ENCODE measurements at regions not wholly inside any gene's neighbourhood (a gene's known extent, or its start where the extent isn't known, plus 50 kb on each side); places are given as distances from the start of the nearest gene placed in this dataset.
A peak's percentile ranks its signal among the peaks of the same experiment; 100 is the strongest.

DNA sequence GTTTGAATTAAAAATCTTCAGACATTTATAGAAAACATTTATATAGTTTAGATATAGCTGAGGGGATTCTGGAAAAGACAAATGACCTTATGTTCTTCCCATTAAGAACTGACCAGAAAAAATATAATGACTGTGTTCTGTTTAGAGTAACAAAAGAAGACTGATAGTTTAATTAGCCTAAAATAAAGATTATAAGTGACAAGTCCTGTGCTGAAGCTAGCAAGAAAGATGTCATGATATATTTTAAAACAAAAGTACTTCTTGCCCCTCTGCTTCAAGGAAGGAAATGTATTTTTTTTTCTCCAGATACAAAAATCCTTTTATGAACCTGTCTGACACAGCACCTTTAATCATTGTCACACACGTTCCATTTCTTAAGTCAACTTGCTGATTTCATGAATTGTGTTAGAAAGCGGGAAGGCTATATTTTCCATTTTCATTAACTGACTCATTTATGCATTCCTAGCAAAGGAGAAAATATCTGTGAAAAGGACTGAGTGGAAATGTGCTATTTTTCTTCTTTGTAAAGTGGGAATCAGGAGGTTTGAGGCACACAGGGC is 690.7 kb upstream of the GOT2 start:
- Histone ChIP-seq H3K36me3 (ENCODE audit: insufficient read depth, low read length) (no peaks in the 10 kb centered on the region), H3K4me3 (ENCODE audit: insufficient read depth, low read length) (no peak overlapping the region), H3K27ac (ENCODE audit: low read depth, low read length) (no peak overlapping the region), H3K27me3 (ENCODE audit: insufficient read depth, low read length) (no peaks in the 10 kb centered on the region), H2AFZ (ENCODE audit: low read length) (no peak overlapping the region), H3K9me3 (ENCODE audit: low read depth, low read length) (no peaks in the 10 kb centered on the region), H3K79me2 (ENCODE audit: insufficient read depth, low read length) (no peaks in the 10 kb centered on the region), H3K4me1 (ENCODE audit: insufficient read depth, low read length) (no peaks in the 10 kb centered on the region), H3K4me2 (ENCODE audit: insufficient read depth, low read length) (no peak overlapping the region), H4K20me1 (ENCODE audit: insufficient read depth, low read length) (no peaks in the 10 kb centered on the region)
- TF ChIP-seq, protein P1, sequence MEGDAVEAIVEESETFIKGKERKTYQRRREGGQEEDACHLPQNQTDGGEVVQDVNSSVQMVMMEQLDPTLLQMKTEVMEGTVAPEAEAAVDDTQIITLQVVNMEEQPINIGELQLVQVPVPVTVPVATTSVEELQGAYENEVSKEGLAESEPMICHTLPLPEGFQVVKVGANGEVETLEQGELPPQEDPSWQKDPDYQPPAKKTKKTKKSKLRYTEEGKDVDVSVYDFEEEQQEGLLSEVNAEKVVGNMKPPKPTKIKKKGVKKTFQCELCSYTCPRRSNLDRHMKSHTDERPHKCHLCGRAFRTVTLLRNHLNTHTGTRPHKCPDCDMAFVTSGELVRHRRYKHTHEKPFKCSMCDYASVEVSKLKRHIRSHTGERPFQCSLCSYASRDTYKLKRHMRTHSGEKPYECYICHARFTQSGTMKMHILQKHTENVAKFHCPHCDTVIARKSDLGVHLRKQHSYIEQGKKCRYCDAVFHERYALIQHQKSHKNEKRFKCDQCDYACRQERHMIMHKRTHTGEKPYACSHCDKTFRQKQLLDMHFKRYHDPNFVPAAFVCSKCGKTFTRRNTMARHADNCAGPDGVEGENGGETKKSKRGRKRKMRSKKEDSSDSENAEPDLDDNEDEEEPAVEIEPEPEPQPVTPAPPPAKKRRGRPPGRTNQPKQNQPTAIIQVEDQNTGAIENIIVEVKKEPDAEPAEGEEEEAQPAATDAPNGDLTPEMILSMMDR (IDR thresholded peaks at IDR 0.05; ENCODE audit: extremely low read depth, low read depth, low read length): no peak
- DNase-seq (ENCODE audit: insufficient read length, low spot score, missing footprints): no peak

DNA sequence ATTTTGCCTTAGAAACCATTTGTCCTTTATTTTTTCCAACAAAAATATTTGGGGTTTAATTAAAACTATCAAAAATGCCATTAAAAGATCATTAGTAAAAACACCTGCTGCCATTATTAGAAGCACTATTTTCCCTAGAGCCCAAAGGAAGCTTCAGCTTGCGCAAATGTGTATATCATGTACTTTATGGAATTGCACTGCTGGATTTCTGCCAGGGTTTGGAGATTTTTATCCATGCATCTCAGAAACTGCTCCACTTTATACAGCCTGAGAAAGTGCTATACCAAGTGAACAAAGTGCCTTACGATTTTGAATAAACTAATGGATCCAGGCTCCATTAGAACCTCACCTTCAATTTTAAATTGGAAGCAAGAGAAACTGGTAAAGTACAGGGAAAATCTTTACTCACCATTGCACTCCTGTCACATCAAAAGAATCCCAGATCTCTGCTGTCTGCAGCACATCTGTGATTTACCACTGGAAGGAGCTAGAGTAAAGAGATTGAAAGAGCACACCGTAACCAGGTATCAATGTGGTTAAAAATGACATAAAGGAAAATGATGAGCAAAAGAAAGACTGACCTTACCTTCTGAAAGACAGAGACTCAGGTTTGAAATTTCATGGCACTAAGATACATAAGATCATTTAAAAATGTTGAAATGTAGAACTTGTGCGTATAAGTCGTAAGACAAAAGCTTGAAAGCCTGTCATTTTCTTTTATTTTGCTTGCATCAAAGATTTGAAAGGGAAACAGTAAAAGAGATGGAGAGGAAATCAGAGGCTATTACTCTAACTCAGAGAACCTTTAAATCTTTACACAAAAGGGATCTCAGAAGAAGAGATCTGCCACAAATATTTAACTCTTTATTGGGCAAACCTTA is 678.1 kb upstream of the GOT2 start:
- Histone ChIP-seq H2AFZ (ENCODE audit: low read length) (peak overlapping the region; percentile 27), H3K9me3 (ENCODE audit: low read depth, low read length) (no peaks in the 10 kb centered on the region), H3K4me3 (ENCODE audit: insufficient read depth, low read length) (peak overlapping the region; percentile 20), H3K79me2 (ENCODE audit: insufficient read depth, low read length) (no peaks in the 10 kb centered on the region), H3K36me3 (ENCODE audit: insufficient read depth, low read length) (no peaks in the 10 kb centered on the region), H3K4me1 (ENCODE audit: insufficient read depth, low read length) (no peaks in the 10 kb centered on the region), H3K4me2 (ENCODE audit: insufficient read depth, low read length) (peak overlapping the region; percentile 48), H3K27ac (ENCODE audit: low read depth, low read length) (no peak overlapping the region), H3K27me3 (ENCODE audit: insufficient read depth, low read length) (no peaks in the 10 kb centered on the region), H4K20me1 (ENCODE audit: insufficient read depth, low read length) (no peaks in the 10 kb centered on the region)
- no peak for DNase-seq (ENCODE audit: insufficient read length, low spot score, missing footprints)
- TF ChIP-seq, protein P1 (IDR thresholded peaks at IDR 0.05; ENCODE audit: extremely low read depth, low read depth, low read length): peak; percentile 63

DNA sequence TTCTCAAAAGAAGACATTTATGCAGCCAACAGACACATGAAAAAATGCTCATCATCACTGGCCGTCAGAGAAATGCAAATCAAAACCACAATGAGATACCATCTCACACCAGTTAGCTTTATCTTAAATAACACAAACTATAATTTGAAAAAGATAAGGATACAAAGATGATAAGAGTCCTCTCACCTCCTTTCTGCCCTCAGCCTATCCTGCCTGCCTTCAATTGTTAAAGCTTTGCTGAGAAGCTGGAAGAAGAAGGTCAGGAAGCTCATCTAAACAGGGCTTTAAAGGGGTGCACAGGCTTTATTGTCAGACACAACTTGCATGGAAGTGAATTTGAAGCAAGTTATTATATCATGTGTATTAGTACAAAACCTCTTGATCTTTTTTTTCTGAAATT is 676.3 kb upstream of the GOT2 start:
- DNase-seq (ENCODE audit: insufficient read length, low spot score, missing footprints): no peak
- no peaks in the 10 kb centered on the region for H4K20me1 ChIP-seq (ENCODE audit: insufficient read depth, low read length)
- no peaks in the 10 kb centered on the region for H3K9me3 ChIP-seq (ENCODE audit: low read depth, low read length)
- H3K36me3 ChIP-seq (ENCODE audit: insufficient read depth, low read length): no peaks in the 10 kb centered on the region
- TF ChIP-seq, protein P1 (IDR thresholded peaks at IDR 0.05; ENCODE audit: extremely low read depth, low read depth, low read length): no peak
- no peaks in the 10 kb centered on the region for H3K4me1 ChIP-seq (ENCODE audit: insufficient read depth, low read length)
- no peaks in the 10 kb centered on the region for H3K27me3 ChIP-seq (ENCODE audit: insufficient read depth, low read length)
- H3K27ac ChIP-seq (ENCODE audit: low read depth, low read length): no peak overlapping the region
- H3K79me2 ChIP-seq (ENCODE audit: insufficient read depth, low read length): no peaks in the 10 kb centered on the region
- H3K4me2 ChIP-seq (ENCODE audit: insufficient read depth, low read length): no peak overlapping the region
- no peak overlapping the region for H3K4me3 ChIP-seq (ENCODE audit: insufficient read depth, low read length)
- no peak overlapping the region for H2AFZ ChIP-seq (ENCODE audit: low read length)

DNA sequence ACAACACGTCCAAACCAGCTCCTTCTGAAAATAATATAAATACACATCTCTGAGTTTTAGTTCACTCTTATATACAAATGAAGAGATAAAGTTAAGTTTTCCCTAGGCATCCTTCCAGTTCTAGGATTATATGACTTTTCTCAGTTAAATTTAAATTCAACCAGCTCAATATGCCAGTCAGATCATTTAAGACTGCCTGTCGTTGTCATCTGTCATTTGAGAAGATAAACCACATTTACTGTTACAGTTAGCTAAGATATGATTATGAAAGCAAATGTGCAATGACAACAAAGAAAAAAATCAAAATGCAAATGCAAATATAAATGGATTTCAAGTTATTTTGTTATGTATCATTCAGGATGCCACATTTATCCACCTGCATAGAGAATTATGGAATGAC is 671.7 kb upstream of the GOT2 start:
- no peak for DNase-seq (ENCODE audit: insufficient read length, low spot score, missing footprints)

More for the DNA sequence above, 671.7 kb upstream of the GOT2 start:
- TF ChIP-seq, protein P1 (IDR thresholded peaks at IDR 0.05; ENCODE audit: extremely low read depth, low read depth, low read length): no peak
- no peaks in the 10 kb centered on the region for H3K4me1 ChIP-seq (ENCODE audit: insufficient read depth, low read length)
- H3K9me3 ChIP-seq (ENCODE audit: low read depth, low read length): no peaks in the 10 kb centered on the region
- no peaks in the 10 kb centered on the region for H4K20me1 ChIP-seq (ENCODE audit: insufficient read depth, low read length)
- H3K36me3 ChIP-seq (ENCODE audit: insufficient read depth, low read length): no peaks in the 10 kb centered on the region
- no peaks in the 10 kb centered on the region for H3K79me2 ChIP-seq (ENCODE audit: insufficient read depth, low read length)
- H2AFZ ChIP-seq (ENCODE audit: low read length): no peak overlapping the region
- H3K4me2 ChIP-seq (ENCODE audit: insufficient read depth, low read length): no peak overlapping the region
- no peaks in the 10 kb centered on the region for H3K27me3 ChIP-seq (ENCODE audit: insufficient read depth, low read length)
- H3K4me3 ChIP-seq (ENCODE audit: insufficient read depth, low read length): no peak overlapping the region
- H3K27ac ChIP-seq (ENCODE audit: low read depth, low read length): no peak overlapping the region
